ENCODE measurements at regions not wholly inside any gene's neighbourhood (a gene's known extent, or its start where the extent isn't known, plus 50 kb on each side); places are given as distances from the start of the nearest gene placed in this dataset.

DNA sequence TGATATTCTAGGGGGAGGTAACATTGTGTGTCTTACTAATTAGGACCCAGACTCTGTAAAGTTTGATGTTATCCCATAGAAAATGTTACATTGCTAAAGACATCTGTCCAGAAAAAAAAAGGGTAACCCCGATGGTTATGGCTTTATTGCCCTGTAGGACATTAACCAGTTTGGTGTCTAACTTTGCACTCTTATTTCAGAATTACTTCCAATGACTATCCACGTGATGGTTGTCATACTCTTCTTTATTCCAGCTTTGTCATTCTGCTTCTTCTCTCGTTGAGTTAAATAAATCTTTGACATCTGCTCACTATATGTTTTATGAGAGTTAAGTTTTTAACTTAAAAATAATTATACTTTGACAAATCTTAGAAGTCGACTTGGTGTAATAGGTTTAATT is 180.4 kb upstream of the ANKRD55 start:
- H3K27me3 Mint-ChIP-seq: no peaks in the 10 kb centered on the region
- H3K4me1 Mint-ChIP-seq (ENCODE audit: low read depth): peaks cover 22% of the 10 kb centered on the region
- Histone ChIP-seq H3K27me3 (ENCODE audit: control insufficient read depth in 1 of 2, insufficient read depth in 2 of 2, low read length in 2 of 2) (no peaks in the 10 kb centered on the region), H3K27ac (ENCODE audit: low read depth in 1 of 2, low read length in 2 of 2) (no peak overlapping the region), H3K4me3 (ENCODE audit: low read length) (no peak overlapping the region), H3K4me1 (ENCODE audit: insufficient read depth, low read length) (peaks cover 7% of the 10 kb centered on the region), H3K36me3 (ENCODE audit: insufficient read depth, low read length) (no peaks in the 10 kb centered on the region), H3K9me3 (ENCODE audit: control insufficient read depth in 1 of 2, insufficient read depth in 1 of 2, low read length in 2 of 2) (peaks cover 0 to under 1% of the 10 kb centered on the region in 2 experiments)
- TF ChIP-seq, protein P1, sequence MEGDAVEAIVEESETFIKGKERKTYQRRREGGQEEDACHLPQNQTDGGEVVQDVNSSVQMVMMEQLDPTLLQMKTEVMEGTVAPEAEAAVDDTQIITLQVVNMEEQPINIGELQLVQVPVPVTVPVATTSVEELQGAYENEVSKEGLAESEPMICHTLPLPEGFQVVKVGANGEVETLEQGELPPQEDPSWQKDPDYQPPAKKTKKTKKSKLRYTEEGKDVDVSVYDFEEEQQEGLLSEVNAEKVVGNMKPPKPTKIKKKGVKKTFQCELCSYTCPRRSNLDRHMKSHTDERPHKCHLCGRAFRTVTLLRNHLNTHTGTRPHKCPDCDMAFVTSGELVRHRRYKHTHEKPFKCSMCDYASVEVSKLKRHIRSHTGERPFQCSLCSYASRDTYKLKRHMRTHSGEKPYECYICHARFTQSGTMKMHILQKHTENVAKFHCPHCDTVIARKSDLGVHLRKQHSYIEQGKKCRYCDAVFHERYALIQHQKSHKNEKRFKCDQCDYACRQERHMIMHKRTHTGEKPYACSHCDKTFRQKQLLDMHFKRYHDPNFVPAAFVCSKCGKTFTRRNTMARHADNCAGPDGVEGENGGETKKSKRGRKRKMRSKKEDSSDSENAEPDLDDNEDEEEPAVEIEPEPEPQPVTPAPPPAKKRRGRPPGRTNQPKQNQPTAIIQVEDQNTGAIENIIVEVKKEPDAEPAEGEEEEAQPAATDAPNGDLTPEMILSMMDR (IDR thresholded peaks at IDR 0.05): no peak
- POLR2A ChIA-PET: no interaction called here
- CTCF ChIA-PET: no interaction called here
- DNase-seq (no peak), ATAC-seq (ENCODE audit: poor library complexity) (no peak)
- no peak overlapping the region for H3K4me3 Mint-ChIP-seq
- no peak overlapping the region for H3K27ac Mint-ChIP-seq
- intact Hi-C loops (cut with DNase I, micrococcal nuclease): no loop called here
- H3K9me3 Mint-ChIP-seq: no peaks in the 10 kb centered on the region
- H3K36me3 Mint-ChIP-seq (ENCODE audit: low read depth): peaks cover 5% of the 10 kb centered on the region

DNA sequence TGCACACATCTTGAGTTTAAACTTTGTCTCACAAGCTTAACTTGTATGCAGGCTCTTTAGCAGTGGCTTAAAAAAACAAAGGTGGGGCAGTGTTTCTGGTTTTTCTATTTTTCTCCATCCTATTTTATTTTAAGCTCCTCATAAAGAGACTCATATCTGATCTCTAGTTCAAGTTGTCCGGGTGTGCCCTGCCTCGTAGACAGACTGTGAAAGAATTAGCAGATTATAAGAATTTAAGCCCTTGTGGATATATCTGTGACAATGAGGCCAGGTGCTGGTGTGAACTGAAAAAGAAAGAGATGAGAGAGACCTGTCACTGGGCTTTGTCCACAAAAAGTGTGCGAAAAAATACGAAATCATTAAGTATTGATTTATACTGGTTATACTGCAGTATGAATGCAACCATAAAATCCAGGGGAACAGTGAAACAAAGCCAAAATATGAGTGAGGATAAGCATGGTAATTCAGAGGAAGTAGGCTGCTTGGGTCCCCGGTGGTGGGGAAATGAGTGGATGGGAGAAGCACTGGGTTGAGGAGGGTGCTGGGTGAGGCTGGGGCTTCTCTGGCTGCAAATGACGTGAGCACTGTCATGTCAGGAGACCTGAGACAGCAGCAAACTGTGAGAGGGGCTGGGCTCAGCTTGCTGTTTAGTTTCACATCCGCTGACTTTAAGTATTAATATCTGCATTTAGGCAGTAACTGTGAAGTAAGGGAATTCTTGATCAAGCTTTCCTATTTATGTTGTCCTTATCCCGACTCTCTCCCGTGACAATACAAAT is 179.7 kb upstream of the ANKRD55 start:
- peak in 6 of 14 experiments; percentile 2 to 61 (median 30) for DNase-seq
- no peaks in the 10 kb centered on the region for H3K36me3 ChIP-seq (ENCODE audit: insufficient read depth, low read length)
- H3K27ac Mint-ChIP-seq: no peak overlapping the region
- no peak overlapping the region for H3K4me3 Mint-ChIP-seq
- intact Hi-C loops (cut with DNase I, micrococcal nuclease): no loop called here
- ChIA-PET POLR2A (interaction anchor here (0.9 kb wide), 1 partner anchor 17 kb away, joined by 4 read pairs; no protein-coding TSS in a partner anchor), CTCF (interaction anchor here (1.1 kb wide), 1 partner anchor 27 kb away, joined by 3 read pairs; no protein-coding TSS in a partner anchor)
- H3K27ac ChIP-seq (ENCODE audit: low read depth in 1 of 2, low read length in 2 of 2): no peak overlapping the region
- H3K27me3 Mint-ChIP-seq: no peaks in the 10 kb centered on the region
- H3K27me3 ChIP-seq (ENCODE audit: control insufficient read depth in 1 of 2, insufficient read depth in 2 of 2, low read length in 2 of 2): no peaks in the 10 kb centered on the region
- H3K9me3 Mint-ChIP-seq: no peaks in the 10 kb centered on the region
- H3K36me3 Mint-ChIP-seq (ENCODE audit: low read depth): no peaks in the 10 kb centered on the region
- no peak overlapping the region for H3K4me3 ChIP-seq (ENCODE audit: low read length)
- peaks cover 7% of the 10 kb centered on the region for H3K4me1 ChIP-seq (ENCODE audit: insufficient read depth, low read length)
- TF ChIP-seq, protein P1 (IDR thresholded peaks at IDR 0.05): no peak
- no peaks in the 10 kb centered on the region for H3K9me3 ChIP-seq (ENCODE audit: control insufficient read depth in 1 of 2, insufficient read depth in 1 of 2, low read length in 2 of 2)
- peaks cover 22% of the 10 kb centered on the region for H3K4me1 Mint-ChIP-seq (ENCODE audit: low read depth)
- ATAC-seq (ENCODE audit: poor library complexity): peak; percentile 87

DNA sequence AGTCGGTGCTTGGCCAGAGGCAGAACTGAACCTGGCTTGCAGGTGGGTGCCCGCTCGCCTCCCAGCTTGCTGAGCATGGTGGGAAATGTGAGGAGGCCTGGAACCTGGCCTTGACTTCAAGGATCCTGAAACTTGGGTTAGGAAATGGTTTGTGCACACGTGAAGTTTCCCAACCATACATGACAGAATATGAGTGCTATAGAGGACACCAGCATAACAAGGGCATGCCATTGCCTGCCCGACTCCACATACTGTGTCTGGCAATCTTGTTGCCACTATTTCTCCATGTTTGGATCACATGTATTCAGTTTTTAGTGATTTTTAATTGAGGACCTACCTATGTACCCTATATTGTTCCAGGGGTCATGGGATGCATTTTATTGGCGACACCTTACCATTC is 177.6 kb upstream of the ANKRD55 start:
- H3K4me3 Mint-ChIP-seq: no peak overlapping the region
- Histone ChIP-seq H3K4me3 (ENCODE audit: low read length) (no peak overlapping the region), H3K9me3 (ENCODE audit: control insufficient read depth in 1 of 2, insufficient read depth in 1 of 2, low read length in 2 of 2) (no peaks in the 10 kb centered on the region), H3K4me1 (ENCODE audit: insufficient read depth, low read length) (peaks cover 7% of the 10 kb centered on the region), H3K27ac (ENCODE audit: low read depth in 1 of 2, low read length in 2 of 2) (no peak overlapping the region), H3K27me3 (ENCODE audit: control insufficient read depth in 1 of 2, insufficient read depth in 2 of 2, low read length in 2 of 2) (no peaks in the 10 kb centered on the region), H3K36me3 (ENCODE audit: insufficient read depth, low read length) (no peaks in the 10 kb centered on the region)
- POLR2A ChIA-PET: no interaction called here
- H3K27ac Mint-ChIP-seq: no peak overlapping the region
- TF ChIP-seq, protein P1 (IDR thresholded peaks at IDR 0.05): no peak
- peaks cover 19% of the 10 kb centered on the region for H3K4me1 Mint-ChIP-seq (ENCODE audit: low read depth)
- no peak for DNase-seq
- no peaks in the 10 kb centered on the region for H3K27me3 Mint-ChIP-seq
- intact Hi-C loops (cut with DNase I, micrococcal nuclease): no loop called here
- H3K36me3 Mint-ChIP-seq (ENCODE audit: low read depth): no peaks in the 10 kb centered on the region
- H3K9me3 Mint-ChIP-seq: no peaks in the 10 kb centered on the region
- CTCF ChIA-PET: no interaction called here
- no peak for ATAC-seq (ENCODE audit: poor library complexity)

Data from CD4-positive, alpha-beta T cell (primary cell).